Transverse colon (tissue), 4 donors: ENCODE measurements at regions not wholly inside any gene's neighbourhood (a gene's known extent, or its start where the extent isn't known, plus 50 kb on each side); places are given as distances from the start of the nearest gene placed in this dataset.

Experiments
- CTCF ChIP-seq, 5 experiments: fragments of 200-600 bp in 3 of 5; fragments of 450-650 bp in 2 of 5; sonication (generic) in 3 of 5; IDR thresholded peaks; 1 replicate in 2 of 5; 2 replicates in 3 of 5; pipeline ENCODE4 v1.5.1; 2016 to 2017; ENCODE audit warnings: antibody characterized with exemption in 5 of 5, inconsistent platforms in 3 of 5, mild to moderate bottlenecking in 2 of 5, moderate library complexity in 1 of 5
- POLR2A ChIP-seq: fragments of 450-650 bp; IDR thresholded peaks from one replicate; pipeline ENCODE4 v1.6.1; 2016; ENCODE audit warnings: antibody characterized with exemption, mild to moderate bottlenecking, moderate library complexity
- POLR2AphosphoS5 ChIP-seq, 3 donors: sonication (generic); formaldehyde crosslinking; IDR thresholded peaks; one replicate each; pipeline ENCODE4 v1.6.1; 2016; ENCODE audit warnings: antibody characterized with exemption in 3 of 3

GRCh38 chr12:59398164-59398563 lies 197.7 kb upstream of the SLC16A7 start:
- TF ChIP-seq CTCF (IDR thresholded peaks at IDR 0.05) (no peak), POLR2AphosphoS5 (IDR thresholded peaks at IDR 0.05) (no peak), POLR2A (no peak)
